ENCODE measurements at regions not wholly inside any gene's neighbourhood (a gene's known extent, or its start where the extent isn't known, plus 50 kb on each side); places are given as distances from the start of the nearest gene placed in this dataset.

DNA sequence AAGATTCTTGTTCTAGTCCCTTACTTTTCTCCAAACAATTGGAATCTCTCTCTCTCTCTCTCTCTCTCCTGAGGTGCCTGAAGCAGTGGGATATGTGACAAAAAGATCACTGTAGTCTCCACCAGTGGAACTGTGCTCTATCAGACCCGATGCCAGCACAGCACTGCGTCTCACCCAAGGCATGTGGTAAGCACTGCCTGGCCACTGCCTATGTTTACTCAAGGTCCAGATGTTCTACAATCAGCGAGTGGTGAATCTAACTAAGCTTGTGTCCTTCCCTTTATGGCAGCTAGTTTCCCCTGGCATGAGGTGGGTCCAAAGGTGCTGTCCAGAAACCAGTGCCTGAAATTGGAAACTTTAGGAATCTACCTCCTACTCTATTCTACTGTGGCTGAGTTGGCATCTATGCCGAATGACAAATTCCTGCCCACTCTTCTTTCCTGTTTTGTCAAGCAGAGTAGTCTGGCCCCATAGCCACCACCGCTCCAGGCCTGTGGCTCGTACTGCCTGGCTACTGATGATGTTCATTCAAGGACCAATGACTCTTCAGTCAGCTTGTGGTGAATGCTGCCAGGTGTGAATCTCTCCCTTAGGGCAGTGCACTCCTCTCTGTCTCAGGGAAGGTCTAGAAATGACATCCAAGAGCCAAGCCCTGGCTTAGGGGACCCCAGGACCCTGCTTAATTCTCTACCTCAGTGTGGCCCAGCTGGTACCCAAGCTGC lies 416.5 kb downstream of the TEX13C start:
- no peak for TF ChIP-seq CTCF (IDR thresholded peaks at IDR 0.05; ENCODE audit: borderline replicate concordance, insufficient read depth, low read depth, low read length)

GRCh38 chrX:125742811-125743210 lies 423.1 kb downstream of the TEX13C start:
- no peak for TF ChIP-seq CTCF (IDR thresholded peaks at IDR 0.05; ENCODE audit: borderline replicate concordance, insufficient read depth, low read depth, low read length)

More for the DNA sequence above, 416.5 kb downstream of the TEX13C start:
- no peak overlapping the region for H3K4me3 ChIP-seq (ENCODE audit: low read depth, low read length)

DNA sequence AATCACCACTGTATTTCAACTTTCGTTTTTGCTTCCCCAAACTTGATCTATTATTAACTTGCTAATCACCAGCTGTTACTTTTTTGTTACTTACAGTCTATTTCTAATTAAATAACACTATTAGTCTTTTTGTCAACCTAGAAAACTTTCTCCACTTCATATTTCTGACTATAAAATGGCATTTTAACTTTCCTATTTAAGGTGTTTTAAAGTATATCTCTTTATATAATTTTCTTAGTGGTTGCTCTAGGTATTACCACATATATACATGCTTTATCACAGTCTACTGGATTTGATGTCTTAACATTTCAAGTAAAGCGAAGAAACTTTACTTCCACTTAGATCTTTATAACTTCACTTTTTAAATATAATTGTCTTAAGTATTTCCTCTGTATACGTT lies 421.2 kb downstream of the DCAF12L2 start:
- TF ChIP-seq CTCF (IDR thresholded peaks at IDR 0.05; ENCODE audit: borderline replicate concordance, insufficient read depth, low read depth, low read length), result no peak
- H3K4me3 ChIP-seq (ENCODE audit: low read depth, low read length), result no peak overlapping the region

More at GRCh38 chrX:125742811-125743210, 423.1 kb downstream of the TEX13C start:
- no peak overlapping the region for H3K4me3 ChIP-seq (ENCODE audit: low read depth, low read length)

DNA sequence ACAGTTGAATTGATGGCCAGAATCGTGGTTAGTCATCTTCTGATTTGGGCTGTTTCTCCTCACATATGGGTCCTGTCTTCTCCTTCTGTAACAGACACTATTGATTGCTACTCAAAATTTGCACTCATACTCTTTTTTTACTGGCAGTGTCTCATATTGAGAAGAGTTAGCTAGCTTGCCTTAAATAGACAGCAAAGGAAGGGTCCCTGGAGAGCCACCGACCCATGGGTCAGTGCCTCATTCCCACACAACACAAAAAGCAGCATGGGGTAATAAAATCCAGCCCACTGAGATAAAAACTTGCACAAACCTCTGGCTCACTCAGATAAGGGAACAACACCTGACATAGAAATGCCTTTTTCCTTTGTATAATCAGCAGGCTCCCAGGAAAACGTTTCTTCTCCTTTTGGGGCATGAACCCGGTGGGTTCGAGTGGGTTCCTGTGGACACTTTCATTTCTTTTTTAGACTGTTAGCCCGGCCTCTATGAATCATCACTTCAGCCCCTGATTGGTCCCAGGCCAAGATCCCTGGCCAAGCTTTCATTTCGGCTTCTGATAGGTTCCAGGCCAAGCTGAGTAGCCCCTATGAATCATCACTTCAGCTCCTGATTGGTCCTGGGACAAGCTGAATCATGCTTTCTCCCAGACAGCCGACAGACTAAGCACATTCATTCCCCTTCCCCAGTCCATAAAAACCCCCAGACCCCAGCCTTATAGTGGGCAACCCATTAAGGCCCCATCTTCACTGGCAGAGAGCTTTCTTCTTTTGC lies 408.1 kb downstream of the DCAF12L2 start:
- H3K4me3 ChIP-seq (ENCODE audit: low read depth, low read length), result no peak overlapping the region
- TF ChIP-seq CTCF (IDR thresholded peaks at IDR 0.05; ENCODE audit: borderline replicate concordance, insufficient read depth, low read depth, low read length), result no peak

DNA sequence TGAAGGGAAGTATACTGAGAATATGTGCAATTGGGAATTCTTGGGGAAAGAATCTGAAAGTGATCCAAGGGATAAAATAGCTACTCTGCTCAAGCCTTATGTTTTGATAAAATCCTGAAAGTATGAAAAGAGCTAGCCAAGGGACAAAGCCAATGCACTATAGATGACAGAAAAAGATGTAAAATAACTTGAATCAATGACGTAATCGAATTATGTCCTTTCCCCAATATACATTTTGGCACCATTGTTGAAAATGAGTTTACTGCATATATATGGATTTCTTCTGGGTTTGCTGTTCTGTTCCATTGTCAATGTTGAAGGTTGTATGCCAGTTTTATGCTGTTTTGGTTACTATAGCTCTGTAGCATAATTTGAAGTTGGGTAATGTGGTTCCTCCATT lies 407.3 kb downstream of the DCAF12L2 start:
- no peak for TF ChIP-seq CTCF (IDR thresholded peaks at IDR 0.05; ENCODE audit: borderline replicate concordance, insufficient read depth, low read depth, low read length)
- no peak overlapping the region for H3K4me3 ChIP-seq (ENCODE audit: low read depth, low read length)

- no peak for TF ChIP-seq CTCF (IDR thresholded peaks at IDR 0.05; ENCODE audit: borderline replicate concordance, insufficient read depth, low read depth, low read length)
Measured at GRCh38 chrX:125762954-125763353, 403.1 kb downstream of the DCAF12L2 start.

GRCh38 chrX:125765347-125765746 lies 400.7 kb downstream of the DCAF12L2 start:
- H3K4me3 ChIP-seq (ENCODE audit: low read depth, low read length), result no peak overlapping the region
- TF ChIP-seq CTCF (IDR thresholded peaks at IDR 0.05; ENCODE audit: borderline replicate concordance, insufficient read depth, low read depth, low read length), result no peak

More at GRCh38 chrX:125762954-125763353, 403.1 kb downstream of the DCAF12L2 start:
- H3K4me3 ChIP-seq (ENCODE audit: low read depth, low read length), result no peak overlapping the region
